ENCODE measurements at regions not wholly inside any gene's neighbourhood (a gene's known extent, or its start where the extent isn't known, plus 50 kb on each side); places are given as distances from the start of the nearest gene placed in this dataset.

DNA sequence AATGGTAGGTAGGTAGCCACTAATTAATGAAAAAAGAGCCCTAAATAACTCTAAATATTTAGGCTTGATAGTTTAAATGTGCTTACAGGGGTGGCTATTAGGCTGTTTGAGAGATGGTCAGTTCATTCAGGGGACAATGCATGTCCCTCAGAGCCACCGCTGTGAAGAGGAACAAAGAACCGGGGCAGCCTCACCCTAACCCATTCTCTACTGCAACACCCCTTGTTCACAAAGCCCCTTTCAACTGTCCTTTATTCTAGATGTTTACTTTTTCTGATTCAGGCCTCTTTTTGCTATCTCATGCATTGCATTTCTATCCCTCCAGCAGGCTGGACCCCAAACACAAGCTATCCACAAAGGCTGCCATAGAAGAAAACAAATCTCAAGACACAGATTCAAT lies 906.7 kb downstream of the NR2F1-AS1 start:
- no peak for TF ChIP-seq EZH2 (IDR thresholded peaks at IDR 0.05; ENCODE audit: borderline replicate concordance, insufficient read depth, low read length, poor library complexity, severe bottlenecking)
- no peak for TF ChIP-seq MXI1 (conservative IDR thresholded peaks at IDR 0.05; ENCODE audit: poor library complexity, severe bottlenecking)
- no peak for TF ChIP-seq TAF1 (IDR thresholded peaks at IDR 0.05; ENCODE audit: low read depth)
- TF ChIP-seq, protein P1, sequence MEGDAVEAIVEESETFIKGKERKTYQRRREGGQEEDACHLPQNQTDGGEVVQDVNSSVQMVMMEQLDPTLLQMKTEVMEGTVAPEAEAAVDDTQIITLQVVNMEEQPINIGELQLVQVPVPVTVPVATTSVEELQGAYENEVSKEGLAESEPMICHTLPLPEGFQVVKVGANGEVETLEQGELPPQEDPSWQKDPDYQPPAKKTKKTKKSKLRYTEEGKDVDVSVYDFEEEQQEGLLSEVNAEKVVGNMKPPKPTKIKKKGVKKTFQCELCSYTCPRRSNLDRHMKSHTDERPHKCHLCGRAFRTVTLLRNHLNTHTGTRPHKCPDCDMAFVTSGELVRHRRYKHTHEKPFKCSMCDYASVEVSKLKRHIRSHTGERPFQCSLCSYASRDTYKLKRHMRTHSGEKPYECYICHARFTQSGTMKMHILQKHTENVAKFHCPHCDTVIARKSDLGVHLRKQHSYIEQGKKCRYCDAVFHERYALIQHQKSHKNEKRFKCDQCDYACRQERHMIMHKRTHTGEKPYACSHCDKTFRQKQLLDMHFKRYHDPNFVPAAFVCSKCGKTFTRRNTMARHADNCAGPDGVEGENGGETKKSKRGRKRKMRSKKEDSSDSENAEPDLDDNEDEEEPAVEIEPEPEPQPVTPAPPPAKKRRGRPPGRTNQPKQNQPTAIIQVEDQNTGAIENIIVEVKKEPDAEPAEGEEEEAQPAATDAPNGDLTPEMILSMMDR (IDR thresholded peaks at IDR 0.05; ENCODE audit: poor library complexity, severe bottlenecking) = no peak
- TF ChIP-seq RAD21 (conservative IDR thresholded peaks at IDR 0.05) = no peak
- TF ChIP-seq POLR2AphosphoS5 (IDR thresholded peaks at IDR 0.05) = no peak
